Prostate gland (tissue), 2 donors: ENCODE measurements at regions not wholly inside any gene's neighbourhood (a gene's known extent, or its start where the extent isn't known, plus 50 kb on each side); places are given as distances from the start of the nearest gene placed in this dataset.

Source experiments
- DNase-seq: peaks from one replicate; pipeline ENCODE4 v3.0.0-alpha.2; 2019; ENCODE audit warnings: low spot score
- H3K27ac ChIP-seq, 2 donors: fragments of 200-600 bp; sonication (generic); 2 replicates each; pipeline ENCODE4 v1.5.1; 2017 to 2019
- H3K27me3 ChIP-seq: fragments of 200-600 bp; sonication (generic); replicated peaks from 2 replicates; pipeline ENCODE4 v1.5.1; 2019; ENCODE audit not compliant: insufficient read depth
- H3K36me3 ChIP-seq, 2 donors: fragments of 200-600 bp; sonication (generic); 1 replicate in 1 of 2; 2 replicates in 1 of 2; pipeline versions ENCODE4 v1.5.1 to v1.8.1; 2017 to 2019
- H3K4me1 ChIP-seq: fragments of 200-600 bp; sonication (generic); replicated peaks from 2 replicates; pipeline ENCODE4 v1.5.1; 2019
- H3K4me3 ChIP-seq, 2 donors: fragments of 200-600 bp; sonication (generic); 2 replicates each; pipeline ENCODE4 v1.5.1; 2017 to 2019
- H3K9me3 ChIP-seq: fragments of 200-600 bp; sonication (generic); 2 replicates; pipeline ENCODE4 v1.5.1; 2017
- CTCF ChIP-seq, 4 experiments: fragments of 200-600 bp in 2 of 4; fragments of 450-650 bp in 2 of 4; sonication (generic) in 2 of 4; IDR thresholded peaks; 1 replicate in 3 of 4; 2 replicates in 1 of 4; pipeline ENCODE4 v1.5.1; 2016 to 2019; ENCODE audit warnings: antibody characterized with exemption in 4 of 4, mild to moderate bottlenecking in 2 of 4, moderate library complexity in 2 of 4
- POLR2A ChIP-seq: fragments of 450-650 bp; IDR thresholded peaks from one replicate; pipeline ENCODE4 v1.6.1; 2016; ENCODE audit warnings: antibody characterized with exemption, mild to moderate bottlenecking
- POLR2AphosphoS5 ChIP-seq: sonication (generic); formaldehyde crosslinking; IDR thresholded peaks from one replicate; pipeline ENCODE4 v1.6.1; 2017; ENCODE audit warnings: antibody characterized with exemption
- WGBS: methylation state at CpG from one replicate; pipeline ENCODE4 v1.1.5; 2018; 5-methylcytosine and 5-hydroxymethylcytosine counted together
- intact Hi-C: fragments of 100-400 bp; cut with DNase I; formaldehyde crosslinking; loops from one replicate; pipeline ENCODE4 v1.14.2; 2022

GRCh38 chr6:14062345-14063029 lies 55.1 kb upstream of the CD83 start:
- Histone ChIP-seq H3K9me3 (no peaks in the 10 kb centered on the region), H3K4me1 (no peaks in the 10 kb centered on the region), H3K27me3 (no peaks in the 10 kb centered on the region), H3K36me3 (no peaks in the 10 kb centered on the region), H3K27ac (no peak overlapping the region), H3K4me3 (no peak overlapping the region)
- intact Hi-C loops: loop anchor here (10.0 kb wide), 1 partner anchor 268 kb away; no protein-coding TSS in a partner anchor
- WGBS: 98% methylated on average over 3 of the region's 3 CpGs
- TF ChIP-seq POLR2A (no peak), POLR2AphosphoS5 (no peak), CTCF (IDR thresholded peaks at IDR 0.05) (no peak)
- no peak for DNase-seq

GRCh38 chr6:14063756-14064155 lies 53.8 kb upstream of the CD83 start:
- H3K4me1 ChIP-seq: no peaks in the 10 kb centered on the region
- no peaks in the 10 kb centered on the region for H3K9me3 ChIP-seq
- no peak for DNase-seq
- intact Hi-C loops: loop anchor here (10.0 kb wide), 1 partner anchor 269 kb away; no protein-coding TSS in a partner anchor
- TF ChIP-seq POLR2A (no peak), POLR2AphosphoS5 (no peak), CTCF (IDR thresholded peaks at IDR 0.05) (no peak)
- no peaks in the 10 kb centered on the region for H3K36me3 ChIP-seq
- H3K4me3 ChIP-seq: no peak overlapping the region
- no peaks in the 10 kb centered on the region for H3K27me3 ChIP-seq
- no peak overlapping the region for H3K27ac ChIP-seq
- WGBS: 25% methylated on average over 3 of the region's 3 CpGs

- 91% methylated on average over 1 of the region's 1 CpG for WGBS
- no peak overlapping the region for H3K4me3 ChIP-seq
- H3K9me3 ChIP-seq: no peaks in the 10 kb centered on the region
- TF ChIP-seq POLR2AphosphoS5 (no peak), CTCF (IDR thresholded peaks at IDR 0.05) (no peak), POLR2A (no peak)
- no peaks in the 10 kb centered on the region for H3K27me3 ChIP-seq
- intact Hi-C loops: loop anchor here (5.0 to 10.0 kb wide), 2 partner anchors 158 to 271 kb away; no protein-coding TSS in a partner anchor
- no peak overlapping the region for H3K27ac ChIP-seq
- H3K36me3 ChIP-seq: no peaks in the 10 kb centered on the region
- no peaks in the 10 kb centered on the region for H3K4me1 ChIP-seq
- DNase-seq: no peak
Observed at GRCh38 chr6:14065350-14065749, 52.2 kb upstream of the CD83 start.

GRCh38 chr6:14066782-14067406 lies 50.7 kb upstream of the CD83 start:
- Histone ChIP-seq H3K4me3 (no peak overlapping the region), H3K27me3 (no peaks in the 10 kb centered on the region), H3K4me1 (no peaks in the 10 kb centered on the region), H3K27ac (no peak overlapping the region), H3K9me3 (no peaks in the 10 kb centered on the region), H3K36me3 (no peaks in the 10 kb centered on the region)
- WGBS: 8% methylated on average over 5 of the region's 5 CpGs
- intact Hi-C loops: loop anchor here (5.0 to 10.0 kb wide), 2 partner anchors 160 to 272 kb away; no protein-coding TSS in a partner anchor
- TF ChIP-seq POLR2AphosphoS5 (peak; percentile 51), POLR2A (no peak), CTCF (IDR thresholded peaks at IDR 0.05) (peak; percentile 11 to 84 (median 70))
- DNase-seq: peak; percentile 46
